ENCODE measurements at regions not wholly inside any gene's neighbourhood (a gene's known extent, or its start where the extent isn't known, plus 50 kb on each side); places are given as distances from the start of the nearest gene placed in this dataset.

DNA sequence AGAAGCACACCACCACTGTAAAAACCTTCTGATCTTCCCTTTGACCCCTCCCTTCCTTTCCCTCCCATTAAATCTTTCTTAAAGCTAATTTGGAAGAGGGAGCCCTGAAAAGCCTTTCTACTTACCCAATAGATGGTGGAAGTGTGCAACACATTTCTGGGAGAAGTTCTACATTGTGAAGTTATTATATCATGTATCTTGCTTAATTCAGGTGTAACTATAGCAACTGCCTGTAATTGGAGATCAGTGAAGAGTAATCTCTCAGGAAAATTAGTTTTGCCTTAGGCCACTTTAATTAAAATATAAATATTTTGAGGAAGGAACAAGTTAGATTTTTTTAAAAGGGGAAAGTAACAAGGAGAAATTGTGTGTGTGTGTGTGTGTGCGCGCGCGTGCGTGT, 266.0 kb downstream of the SH3BP4 start:
- Histone ChIP-seq H3K4me3 (ENCODE audit: low read depth, low read length, poor library complexity, severe bottlenecking) (no peak overlapping the region), H3K27ac (ENCODE audit: low read depth, low read length, poor library complexity, severe bottlenecking) (no peak overlapping the region), H3K9ac (ENCODE audit: low read length) (no peak overlapping the region), H3F3A (ENCODE audit: insufficient read depth, low read length) (no peaks in the 10 kb centered on the region), H3K27me3 (ENCODE audit: insufficient read depth, low read length) (no peaks in the 10 kb centered on the region; the same call in 1 of the 2 replicates), H2AFZ (ENCODE audit: low read length) (no peak overlapping the region), H4K20me1 (ENCODE audit: insufficient read depth, low read length) (no peaks in the 10 kb centered on the region), H3K79me2 (ENCODE audit: insufficient read depth, low read length) (no peaks in the 10 kb centered on the region), H3K36me3 (ENCODE audit: insufficient read depth, low read length) (no peaks in the 10 kb centered on the region), H3K4me1 (ENCODE audit: insufficient read depth, low read length, severe bottlenecking) (no peaks in the 10 kb centered on the region), H3K9me3 (ENCODE audit: low read length) (no peaks in the 10 kb centered on the region), H3K4me2 (ENCODE audit: low read length) (no peak overlapping the region), H3K9me2 (ENCODE audit: low read depth, low read length) (no peaks in the 10 kb centered on the region)
- TF ChIP-seq, protein P1, sequence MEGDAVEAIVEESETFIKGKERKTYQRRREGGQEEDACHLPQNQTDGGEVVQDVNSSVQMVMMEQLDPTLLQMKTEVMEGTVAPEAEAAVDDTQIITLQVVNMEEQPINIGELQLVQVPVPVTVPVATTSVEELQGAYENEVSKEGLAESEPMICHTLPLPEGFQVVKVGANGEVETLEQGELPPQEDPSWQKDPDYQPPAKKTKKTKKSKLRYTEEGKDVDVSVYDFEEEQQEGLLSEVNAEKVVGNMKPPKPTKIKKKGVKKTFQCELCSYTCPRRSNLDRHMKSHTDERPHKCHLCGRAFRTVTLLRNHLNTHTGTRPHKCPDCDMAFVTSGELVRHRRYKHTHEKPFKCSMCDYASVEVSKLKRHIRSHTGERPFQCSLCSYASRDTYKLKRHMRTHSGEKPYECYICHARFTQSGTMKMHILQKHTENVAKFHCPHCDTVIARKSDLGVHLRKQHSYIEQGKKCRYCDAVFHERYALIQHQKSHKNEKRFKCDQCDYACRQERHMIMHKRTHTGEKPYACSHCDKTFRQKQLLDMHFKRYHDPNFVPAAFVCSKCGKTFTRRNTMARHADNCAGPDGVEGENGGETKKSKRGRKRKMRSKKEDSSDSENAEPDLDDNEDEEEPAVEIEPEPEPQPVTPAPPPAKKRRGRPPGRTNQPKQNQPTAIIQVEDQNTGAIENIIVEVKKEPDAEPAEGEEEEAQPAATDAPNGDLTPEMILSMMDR (IDR thresholded peaks at IDR 0.05; ENCODE audit: low read length) = no peak
- TF ChIP-seq EZH2 (IDR thresholded peaks at IDR 0.05; ENCODE audit: borderline replicate concordance, low read length) = no peak

DNA sequence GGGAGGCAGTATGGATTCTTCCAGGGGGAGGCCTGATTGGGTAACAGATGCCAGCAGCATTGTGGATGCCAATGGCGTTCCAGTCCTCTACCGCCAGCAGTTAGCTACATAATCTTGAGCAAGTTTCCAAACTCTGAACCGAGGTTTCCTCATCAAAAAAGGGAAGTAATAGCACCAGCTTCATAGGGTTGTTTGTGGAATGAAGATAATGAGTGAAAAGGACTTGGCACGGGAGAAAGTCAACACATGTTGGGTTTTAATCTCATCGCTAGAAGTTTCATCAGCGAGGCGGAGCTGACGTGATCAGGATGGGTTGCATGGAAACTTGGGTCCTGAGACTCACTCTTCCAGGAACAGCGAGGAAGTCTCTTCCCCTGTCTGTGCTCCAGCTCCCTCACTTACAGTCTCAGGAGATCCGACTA, 266.7 kb downstream of the SH3BP4 start:
- TF ChIP-seq EZH2 (IDR thresholded peaks at IDR 0.05; ENCODE audit: borderline replicate concordance, low read length) = no peak
- TF ChIP-seq, protein P1 (IDR thresholded peaks at IDR 0.05; ENCODE audit: low read length) = no peak
- Histone ChIP-seq H3K9me2 (ENCODE audit: low read depth, low read length) (no peaks in the 10 kb centered on the region), H3F3A (ENCODE audit: insufficient read depth, low read length) (no peaks in the 10 kb centered on the region), H3K27ac (ENCODE audit: low read depth, low read length, poor library complexity, severe bottlenecking) (no peak overlapping the region), H3K9ac (ENCODE audit: low read length) (no peak overlapping the region), H3K27me3 (ENCODE audit: insufficient read depth, low read length) (no peaks in the 10 kb centered on the region), H3K9me3 (ENCODE audit: low read length) (no peaks in the 10 kb centered on the region), H3K4me2 (ENCODE audit: low read length) (no peak overlapping the region), H3K4me1 (ENCODE audit: insufficient read depth, low read length, severe bottlenecking) (no peaks in the 10 kb centered on the region), H2AFZ (ENCODE audit: low read length) (no peak overlapping the region), H3K36me3 (ENCODE audit: insufficient read depth, low read length) (no peaks in the 10 kb centered on the region), H3K4me3 (ENCODE audit: low read depth, low read length, poor library complexity, severe bottlenecking) (no peak overlapping the region), H3K79me2 (ENCODE audit: insufficient read depth, low read length) (no peaks in the 10 kb centered on the region), H4K20me1 (ENCODE audit: insufficient read depth, low read length) (no peaks in the 10 kb centered on the region)

DNA sequence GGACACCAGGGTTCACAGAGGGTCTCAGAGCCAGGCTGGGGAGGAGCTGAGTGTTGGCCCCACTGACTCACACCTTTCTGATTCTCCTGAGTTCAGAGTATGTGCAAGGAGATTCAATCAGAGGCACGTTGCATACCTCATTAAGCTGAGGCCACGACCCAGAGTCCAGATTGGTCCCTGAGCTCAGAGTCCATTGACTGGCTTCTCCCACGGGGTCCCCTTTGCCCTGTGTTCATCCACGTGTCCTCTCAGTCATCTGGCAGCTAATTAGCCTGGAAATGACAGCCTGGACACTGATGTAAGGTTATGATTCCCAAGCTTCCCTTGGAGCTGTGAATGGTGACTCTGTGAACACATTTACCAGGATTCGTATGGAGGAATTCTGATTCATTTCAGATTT, 267.2 kb downstream of the SH3BP4 start:
- Histone ChIP-seq H3K9ac (ENCODE audit: low read length) (no peak overlapping the region), H3K27ac (ENCODE audit: low read depth, low read length, poor library complexity, severe bottlenecking) (no peak overlapping the region), H3K9me3 (ENCODE audit: low read length) (no peaks in the 10 kb centered on the region), H3K9me2 (ENCODE audit: low read depth, low read length) (no peaks in the 10 kb centered on the region), H3K27me3 (ENCODE audit: insufficient read depth, low read length) (no peaks in the 10 kb centered on the region), H2AFZ (ENCODE audit: low read length) (no peak overlapping the region), H3F3A (ENCODE audit: insufficient read depth, low read length) (no peaks in the 10 kb centered on the region), H3K79me2 (ENCODE audit: insufficient read depth, low read length) (no peaks in the 10 kb centered on the region), H3K4me2 (ENCODE audit: low read length) (no peak overlapping the region), H3K4me3 (ENCODE audit: low read depth, low read length, poor library complexity, severe bottlenecking) (no peak overlapping the region), H4K20me1 (ENCODE audit: insufficient read depth, low read length) (no peaks in the 10 kb centered on the region), H3K4me1 (ENCODE audit: insufficient read depth, low read length, severe bottlenecking) (no peaks in the 10 kb centered on the region), H3K36me3 (ENCODE audit: insufficient read depth, low read length) (no peaks in the 10 kb centered on the region)
- TF ChIP-seq, protein P1 (IDR thresholded peaks at IDR 0.05; ENCODE audit: low read length) = no peak
- TF ChIP-seq EZH2 (IDR thresholded peaks at IDR 0.05; ENCODE audit: borderline replicate concordance, low read length) = no peak
